HG03558 (cell line): ENCODE measurements at regions not wholly inside any gene's neighbourhood (a gene's known extent, or its start where the extent isn't known, plus 50 kb on each side); places are given as distances from the start of the nearest gene placed in this dataset.
"Not testable (repeated sequence)": the region's sequence is repeated elsewhere in the genome, so short reads cannot be mapped to it uniquely, and the experiment has no call there.

Source experiments
- ATAC-seq: cut with Tn5 transposase; IDR thresholded peaks from one replicate; pipeline ENCODE4 v1.9.1; 2021; ENCODE audit warnings: moderate number of reproducible peaks; ENCODE audit not compliant: unreplicated experiment; ENCODE audit errors: extremely low read depth

DNA sequence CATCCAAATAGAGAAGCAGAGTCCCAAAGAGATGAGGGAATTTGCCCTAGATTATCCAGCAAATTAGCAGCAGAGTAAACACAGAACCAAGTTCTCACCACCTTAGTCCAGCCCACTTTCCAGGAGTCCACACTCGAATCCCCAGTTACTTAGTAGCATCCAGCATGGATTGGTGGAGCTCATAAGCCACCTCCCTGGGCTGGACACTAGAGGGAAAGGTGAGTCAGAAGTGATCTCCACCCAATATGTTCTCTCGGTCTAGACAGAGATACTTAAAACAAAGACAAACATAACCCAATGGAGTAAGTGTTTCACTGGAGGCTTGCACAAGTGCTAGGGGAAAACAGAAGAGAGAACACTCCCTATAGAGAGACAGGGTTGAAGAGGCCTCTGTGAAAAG is 105.1 kb upstream of the CPEB2 start:
- no peak for ATAC-seq

DNA sequence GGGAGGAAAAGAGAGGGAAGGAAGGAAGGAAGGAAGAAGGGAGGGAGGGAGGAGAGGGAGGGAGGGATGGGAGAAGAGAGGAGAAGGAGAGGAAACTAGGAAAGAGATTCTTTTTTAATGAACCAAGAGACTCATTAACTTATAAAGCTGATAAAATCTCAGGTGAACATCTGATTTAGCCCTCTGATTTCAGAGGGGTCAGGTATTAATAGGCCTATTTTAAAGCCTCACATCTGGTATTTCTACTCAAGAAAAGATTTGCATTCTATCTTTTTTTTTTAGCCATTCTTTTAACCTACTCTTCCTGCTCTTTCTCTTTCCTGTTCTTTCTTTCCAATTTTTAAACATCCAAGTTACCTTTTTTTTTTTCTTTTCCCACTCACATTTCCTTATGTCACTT is 103.3 kb upstream of the CPEB2 start:
- ATAC-seq, result no peak

DNA sequence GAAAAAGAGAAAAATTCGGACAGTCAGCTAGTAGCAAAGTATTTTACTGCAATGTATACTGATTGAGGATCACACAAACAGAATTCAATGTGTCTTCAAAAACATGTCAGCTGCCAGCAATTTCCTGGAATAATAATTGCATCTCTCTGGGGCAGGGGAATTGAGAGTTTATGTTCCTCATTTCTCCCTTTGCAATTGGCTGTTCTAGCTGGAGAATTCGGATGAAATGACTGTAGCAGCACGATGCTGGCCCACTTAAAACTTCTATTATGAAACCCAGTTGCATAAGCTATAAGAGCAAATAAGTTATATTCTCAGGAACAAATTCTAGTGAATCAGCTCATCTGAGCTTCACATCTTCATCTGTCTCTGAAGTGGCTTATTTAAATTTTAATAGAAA is 99.9 kb upstream of the CPEB2 start:
- ATAC-seq, result no peak

DNA sequence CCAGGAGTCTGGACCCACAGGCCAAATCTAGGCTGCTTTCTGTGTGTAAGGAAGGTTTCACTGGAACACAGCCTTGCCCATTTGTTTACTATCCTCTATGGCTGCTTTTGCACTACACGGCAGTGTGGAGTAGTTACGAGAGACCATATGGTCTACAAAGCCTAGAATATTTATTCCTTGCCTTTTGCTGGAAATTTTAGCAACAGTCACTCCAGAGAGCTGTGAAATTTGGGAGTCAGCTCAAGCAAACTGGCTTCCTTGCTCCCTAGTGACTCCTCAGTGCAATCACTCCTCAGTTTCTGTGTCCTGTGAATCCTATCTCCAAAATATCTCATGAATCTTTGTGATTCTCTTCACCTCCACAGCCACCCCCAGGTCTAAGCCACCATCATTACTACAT is 99.0 kb upstream of the CPEB2 start:
- ATAC-seq, result no peak

DNA sequence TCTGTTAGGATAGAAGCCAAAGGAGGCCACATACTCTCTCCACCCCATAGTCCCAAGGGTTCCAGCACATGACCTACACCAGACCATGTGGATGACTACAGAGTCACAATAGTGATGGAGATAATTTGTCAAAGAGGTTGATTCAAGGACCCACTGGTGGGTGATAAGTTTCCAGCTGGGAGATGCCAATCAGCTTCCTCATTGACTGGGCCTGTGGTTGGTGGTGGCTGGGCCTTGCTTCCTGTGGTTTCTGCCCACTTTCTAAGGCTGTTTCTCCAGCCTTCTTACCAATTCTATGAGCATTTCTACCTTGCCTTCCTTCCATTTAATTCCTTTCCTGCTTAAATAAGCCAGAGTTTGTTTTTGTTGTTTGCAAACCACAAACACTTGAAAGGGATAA is 95.5 kb upstream of the CPEB2 start:
- ATAC-seq, result no peak

DNA sequence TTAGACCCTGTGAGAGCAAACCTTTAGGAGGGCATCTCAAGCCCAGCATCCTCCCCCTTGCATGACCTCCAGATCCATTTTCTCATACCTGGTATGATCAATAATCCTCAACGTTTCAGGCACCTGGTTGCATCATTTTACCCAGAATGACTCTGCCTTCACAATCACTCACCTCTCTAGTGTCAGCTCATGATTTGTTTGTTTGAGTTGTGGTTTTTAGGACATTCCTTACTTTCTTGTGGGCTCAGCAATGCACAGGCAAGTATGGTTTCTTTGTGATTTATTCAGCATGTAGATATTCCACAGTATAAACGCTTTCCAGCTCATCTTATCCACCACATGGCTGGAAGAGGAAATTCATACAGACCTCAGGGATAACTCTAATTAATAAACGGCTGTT is 93.6 kb upstream of the CPEB2 start:
- ATAC-seq, result no peak

DNA sequence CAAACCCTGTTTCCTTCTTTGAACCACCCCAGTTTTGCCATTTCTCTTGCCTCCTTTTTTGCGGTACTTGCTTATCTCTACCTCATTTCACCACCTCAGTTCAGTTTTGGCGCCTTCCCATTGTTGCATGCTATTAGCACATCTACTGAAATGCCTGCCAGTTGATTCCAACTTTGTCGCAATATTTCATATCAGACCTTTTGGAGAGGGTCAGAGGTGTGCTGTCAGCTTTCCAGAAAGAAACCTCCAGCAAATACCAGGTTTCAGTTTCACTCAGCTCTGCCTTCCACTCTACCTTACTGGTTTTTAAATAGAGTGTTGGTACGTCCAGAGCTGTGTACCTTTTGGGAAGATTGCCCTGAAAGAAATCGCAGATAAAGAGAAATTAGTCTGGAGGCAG is 91.9 kb upstream of the CPEB2 start:
- ATAC-seq, result no peak

DNA sequence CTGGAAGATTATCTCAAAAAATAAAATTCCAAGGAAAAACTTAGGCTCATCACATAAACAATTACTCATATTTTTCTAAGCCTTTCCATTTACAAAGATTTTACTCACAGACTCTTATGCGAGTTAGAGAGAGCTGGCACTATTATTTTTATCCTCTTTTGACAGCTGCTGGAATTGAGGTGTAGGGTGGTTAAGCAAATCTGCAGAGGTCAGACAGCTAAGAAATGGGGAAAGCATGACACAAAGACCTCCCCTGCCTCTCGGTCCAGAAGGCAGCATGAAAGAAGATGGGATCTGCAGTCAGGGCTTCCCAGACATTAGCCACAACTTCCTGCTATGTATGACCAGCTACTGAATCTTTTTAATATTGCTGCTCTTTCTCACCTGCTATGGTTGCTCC is 89.9 kb upstream of the CPEB2 start:
- no peak for ATAC-seq

DNA sequence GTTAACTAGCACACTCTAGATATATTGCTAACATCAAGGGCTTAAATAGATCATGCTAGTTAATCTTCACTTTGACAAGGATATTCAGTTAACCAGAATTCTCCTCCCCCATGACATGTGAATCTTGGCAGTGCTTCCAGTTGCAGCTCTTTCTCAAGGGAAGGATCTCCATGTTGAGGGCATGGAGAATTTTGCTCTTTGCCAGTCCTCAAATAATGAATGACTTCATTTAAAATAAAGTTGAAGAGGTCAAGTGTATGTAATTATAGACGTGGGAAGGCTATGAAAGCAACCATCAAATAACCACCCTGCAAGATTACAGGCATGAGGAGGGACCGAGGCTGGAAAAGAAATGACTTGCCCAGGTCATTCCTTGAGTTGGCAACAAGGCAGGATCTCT is 87.3 kb upstream of the CPEB2 start:
- ATAC-seq, result no peak

DNA sequence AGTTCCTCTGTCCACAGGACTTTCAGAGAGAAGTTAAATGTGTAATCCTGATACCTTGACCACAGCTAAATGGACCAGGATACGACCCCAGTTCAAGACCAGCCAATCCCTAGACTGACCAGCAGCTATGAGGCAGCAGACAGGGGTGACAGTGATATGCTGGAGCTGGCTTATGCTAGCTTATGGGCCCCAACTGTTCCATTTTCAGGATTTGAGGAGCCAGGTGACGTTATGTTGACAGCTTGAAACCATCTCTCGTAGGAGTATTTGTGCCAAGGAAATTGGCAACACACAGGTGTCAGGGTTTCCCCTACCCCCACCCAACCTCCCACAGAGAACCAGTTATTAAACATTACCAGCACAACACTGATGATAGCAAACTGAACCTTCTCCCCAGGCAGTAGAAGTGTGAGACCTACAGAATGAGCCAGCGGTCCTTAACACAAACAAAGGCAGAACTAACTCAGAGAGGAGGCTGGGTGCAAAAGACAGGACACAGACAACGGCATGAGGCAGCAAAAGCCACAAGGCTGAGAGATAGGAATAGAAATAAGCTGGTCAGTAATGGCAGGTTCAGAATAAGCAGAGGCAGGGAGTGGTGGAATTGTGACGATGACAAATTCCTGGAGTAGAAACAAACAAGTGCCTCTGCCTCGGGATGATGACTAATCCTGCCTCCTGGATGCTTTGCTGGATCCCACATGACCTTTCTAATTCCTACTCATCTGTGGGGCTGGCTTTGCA is 85.6 kb upstream of the CPEB2 start:
- no peak for ATAC-seq

DNA sequence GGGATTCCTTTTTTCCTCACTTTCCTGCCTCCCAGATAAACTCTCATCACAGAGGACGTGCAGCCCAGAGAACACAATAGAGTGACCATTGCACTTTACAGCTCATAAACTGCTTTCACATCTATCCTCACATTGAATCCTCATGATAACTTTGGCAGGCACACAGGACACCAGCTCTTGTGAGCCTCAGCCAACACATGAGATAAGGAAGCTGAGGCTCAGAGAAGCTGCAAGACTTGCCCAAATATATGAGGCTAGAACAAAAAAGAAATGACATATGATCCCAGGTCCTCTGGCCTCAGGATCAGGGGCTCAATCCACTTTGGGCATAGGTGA is 85.0 kb upstream of the CPEB2 start:
- no peak for ATAC-seq

DNA sequence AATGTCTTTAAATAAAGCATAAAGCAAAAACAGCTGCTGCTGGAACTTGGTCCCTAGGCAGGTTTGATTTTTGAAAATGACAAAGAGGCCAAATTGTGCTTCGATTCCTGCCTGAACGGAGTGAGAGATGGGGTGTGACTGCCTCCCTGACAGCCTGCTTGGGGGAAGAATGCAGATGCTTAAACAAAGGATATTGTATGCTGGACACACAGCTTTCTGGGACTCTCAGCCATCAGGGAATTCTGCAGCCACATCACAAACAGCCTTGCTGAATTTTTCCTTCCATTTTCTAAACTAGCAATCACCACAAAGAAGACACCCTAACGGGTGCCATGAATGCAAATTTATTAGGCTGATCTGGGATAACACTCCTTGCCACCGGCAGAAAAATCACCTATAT is 83.9 kb upstream of the CPEB2 start:
- ATAC-seq, result no peak

DNA sequence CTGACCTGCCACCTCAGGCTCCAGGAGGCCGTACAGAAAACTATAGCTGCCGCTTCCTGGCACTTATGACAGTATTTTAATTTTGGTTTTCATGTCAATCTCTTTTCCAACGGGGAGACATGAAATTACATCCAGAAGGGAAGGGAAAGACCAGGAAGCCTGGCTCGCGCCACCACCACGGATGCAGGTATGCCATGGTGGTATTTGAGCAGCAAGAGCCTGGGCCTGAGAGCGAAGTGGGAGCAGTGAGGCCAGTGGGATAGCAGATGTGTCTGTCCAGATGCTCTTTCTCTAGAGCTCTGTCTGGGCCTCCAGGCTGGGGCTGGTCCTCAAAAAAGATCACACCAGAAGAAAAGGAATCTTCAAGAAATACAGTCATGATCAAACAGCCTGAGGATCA is 82.5 kb upstream of the CPEB2 start:
- ATAC-seq, result no peak

DNA sequence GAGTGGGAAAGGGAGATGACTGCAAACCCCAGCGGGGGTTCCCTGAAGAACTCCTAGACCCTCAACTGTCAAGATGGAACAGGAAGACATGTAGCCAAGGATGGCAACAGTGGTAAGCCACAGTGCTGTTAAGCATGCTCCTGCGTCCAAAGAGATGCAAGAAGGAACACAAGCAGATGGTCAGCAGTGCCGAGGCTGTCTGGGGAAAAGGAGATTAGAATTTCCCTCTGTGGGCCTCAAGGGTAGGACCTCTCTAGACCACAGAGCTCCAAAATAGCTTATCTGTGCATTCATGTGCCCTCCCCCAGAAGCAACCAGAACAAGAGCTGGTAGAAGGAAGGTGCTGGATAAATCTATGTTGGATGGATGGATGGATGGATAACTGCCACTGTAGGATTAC is 82.0 kb upstream of the CPEB2 start:
- ATAC-seq, result no peak

DNA sequence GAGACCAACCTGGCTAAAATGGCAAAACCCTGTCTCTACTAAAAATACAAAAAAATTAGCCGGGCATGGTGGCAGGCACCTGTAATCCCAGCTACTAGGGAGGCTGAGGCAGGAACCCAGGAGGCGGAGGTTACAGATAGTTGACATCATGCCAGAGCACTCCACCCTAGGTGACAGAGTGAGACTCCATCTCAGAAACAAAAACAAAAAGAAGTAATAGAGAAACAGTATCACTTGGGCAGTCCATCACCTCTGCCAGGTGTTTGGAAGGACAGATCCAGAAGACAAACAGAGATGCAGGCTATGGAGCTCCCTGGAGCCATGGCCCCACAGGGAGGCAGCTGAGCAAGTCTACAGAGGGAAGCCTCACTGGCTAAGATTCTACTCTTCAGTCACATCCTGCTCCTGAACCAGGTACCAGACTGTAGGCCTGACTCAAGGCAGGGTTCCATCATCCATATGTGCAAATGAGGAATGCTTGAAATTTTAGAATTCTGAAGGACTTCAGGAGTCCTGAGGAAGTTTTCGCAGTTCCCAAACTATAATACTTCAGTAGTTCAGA is 81.4 kb upstream of the CPEB2 start:
- ATAC-seq, result no peak

DNA sequence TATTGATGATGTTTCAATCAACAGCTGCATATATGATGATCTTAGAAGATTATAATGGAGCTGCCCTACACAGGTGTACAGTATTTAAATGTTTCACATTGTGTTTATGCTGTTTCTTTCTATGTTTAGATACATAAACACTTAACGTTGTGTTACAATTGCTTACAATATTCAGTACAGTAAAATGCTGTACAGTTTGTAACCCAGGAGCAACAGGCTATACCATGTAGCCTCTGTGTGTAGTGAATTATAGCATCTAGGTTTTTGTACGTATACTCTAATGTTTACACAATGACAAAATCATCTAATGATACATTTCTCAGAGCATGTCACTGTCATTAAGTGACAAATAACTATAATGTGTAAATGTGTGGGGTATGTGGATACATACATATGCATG is 80.5 kb upstream of the CPEB2 start:
- not testable (repeated sequence) for ATAC-seq

DNA sequence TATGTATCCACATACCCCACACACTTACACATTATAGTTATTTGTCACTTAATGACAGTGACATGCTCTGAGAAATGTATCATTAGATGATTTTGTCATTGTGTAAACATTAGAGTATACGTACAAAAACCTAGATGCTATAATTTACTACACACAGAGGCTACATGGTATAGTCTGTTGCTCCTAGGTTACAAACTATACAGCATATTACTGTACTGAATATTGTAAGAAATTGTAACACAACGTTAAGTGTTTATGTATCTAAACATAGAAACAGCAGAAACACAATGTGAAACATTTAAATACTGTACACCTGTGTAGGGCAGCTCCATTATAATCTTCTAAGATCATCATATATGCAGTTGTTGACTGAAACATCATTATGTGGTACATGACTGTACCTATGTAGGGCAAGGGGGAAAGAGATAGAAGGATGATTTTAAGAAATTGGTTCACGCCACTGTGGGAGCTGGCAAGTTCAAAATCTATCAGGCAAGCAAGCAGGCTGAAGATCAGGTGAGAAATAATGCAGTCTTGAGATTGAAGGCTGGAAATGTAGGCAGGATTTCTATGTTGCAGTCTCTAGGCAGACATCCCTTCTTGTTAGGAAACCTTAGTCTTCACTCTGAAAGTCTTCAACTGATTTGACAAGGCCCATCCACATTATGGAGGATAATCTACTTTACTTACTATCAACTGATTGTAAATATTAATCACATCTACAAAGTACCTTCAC is 78.0 kb upstream of the CPEB2 start:
- ATAC-seq, result no peak

DNA sequence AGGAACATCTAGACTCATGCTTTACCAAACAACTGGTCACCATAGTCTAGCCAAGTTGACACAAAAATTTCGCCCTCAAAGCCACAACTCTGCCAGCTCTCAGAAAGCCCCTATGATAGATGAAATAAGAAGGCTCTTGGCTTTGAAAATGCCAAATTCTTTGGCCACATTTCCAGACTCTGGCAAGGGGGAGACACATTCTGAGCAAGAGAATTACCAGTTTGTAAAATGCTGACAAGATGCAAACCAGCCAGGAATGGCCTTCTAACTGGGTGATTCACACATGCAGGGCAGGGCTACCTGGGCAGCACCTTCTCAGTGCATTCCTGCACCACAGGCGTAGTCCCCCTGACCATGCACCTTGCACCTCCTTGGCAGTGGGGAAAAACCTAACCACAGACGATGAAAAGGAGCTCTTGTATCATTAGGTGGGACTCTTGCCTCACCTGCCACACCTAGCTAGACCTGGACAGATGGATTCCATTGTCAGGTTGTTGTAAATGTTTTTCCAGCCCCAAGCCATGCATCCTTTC is 77.4 kb upstream of the CPEB2 start:
- no peak for ATAC-seq

DNA sequence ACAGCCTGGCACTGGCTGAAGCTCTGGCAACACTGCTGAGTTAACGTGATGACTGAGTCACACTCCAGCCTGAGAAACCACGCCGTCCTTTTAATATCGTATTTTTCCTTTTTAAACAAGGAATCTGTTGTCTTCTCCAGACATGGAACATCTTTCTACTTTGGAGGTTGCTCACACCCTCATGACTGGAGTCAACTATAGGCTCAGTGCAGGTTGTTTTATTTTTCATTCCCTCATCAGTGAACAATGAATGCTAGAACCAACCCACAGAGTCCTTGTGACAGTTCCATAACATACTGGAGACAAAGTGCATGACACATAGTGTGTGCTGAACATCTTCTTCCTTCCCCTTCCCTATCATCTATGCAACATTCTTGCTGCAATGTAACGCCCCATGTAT is 76.8 kb upstream of the CPEB2 start:
- no peak for ATAC-seq

DNA sequence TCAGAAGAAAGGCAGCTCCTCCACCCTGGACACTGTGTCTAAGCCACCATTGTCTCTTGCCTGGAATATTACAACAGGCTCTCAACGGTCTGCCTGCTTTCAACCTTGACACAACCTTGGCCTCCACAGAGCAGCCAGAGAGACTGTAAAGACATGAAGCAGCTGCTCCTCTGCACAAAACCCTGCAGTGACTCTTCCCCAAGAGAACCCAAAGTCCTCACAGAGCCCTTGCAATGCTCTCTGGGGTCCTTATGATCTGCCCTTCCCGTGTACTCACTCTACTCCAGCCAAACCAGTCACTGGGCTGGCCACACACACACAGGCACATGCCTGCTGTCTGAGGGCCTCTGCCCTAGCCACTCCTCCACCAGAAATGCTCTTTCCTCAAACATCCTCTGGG is 75.9 kb upstream of the CPEB2 start:
- ATAC-seq, result no peak

DNA sequence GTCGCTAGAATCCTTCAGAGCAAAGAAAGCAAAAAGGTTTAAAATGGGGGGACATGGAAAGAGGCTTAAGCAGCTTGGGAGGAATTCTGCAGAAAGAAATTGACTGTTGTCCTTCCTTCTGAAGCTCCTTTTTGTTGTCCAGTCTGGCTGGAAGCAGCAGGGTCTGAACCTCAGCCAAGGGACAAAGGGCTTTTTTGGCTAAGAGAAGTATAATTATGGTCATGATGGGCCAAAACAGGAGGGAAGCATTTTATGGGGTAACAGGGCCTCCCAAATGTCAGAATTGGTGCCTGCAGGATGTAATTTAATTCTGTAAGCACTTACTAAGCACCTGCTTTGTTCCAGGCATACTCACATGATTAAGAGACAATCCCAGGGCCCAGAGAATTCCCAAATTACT is 74.2 kb upstream of the CPEB2 start:
- no peak for ATAC-seq

DNA sequence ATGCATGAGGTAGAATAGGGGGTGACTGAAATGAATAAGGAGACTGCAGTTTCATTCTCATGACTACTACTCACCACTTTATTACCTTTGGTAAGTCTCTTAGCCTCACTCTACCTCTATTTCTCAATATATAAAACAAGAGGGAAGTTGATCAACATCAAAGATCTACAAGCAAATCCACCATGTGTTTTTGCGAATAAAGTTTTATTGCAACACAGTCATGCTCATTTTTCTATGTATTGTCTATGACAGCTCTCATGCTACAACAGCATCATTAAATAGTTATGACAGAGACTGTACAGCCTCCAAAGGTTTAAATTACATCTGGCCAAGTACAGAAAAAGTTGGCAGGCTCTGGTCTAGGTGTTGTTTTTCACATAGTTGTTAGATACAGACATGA is 72.6 kb upstream of the CPEB2 start:
- ATAC-seq, result no peak
